Stimulated activated CD8-positive, alpha-beta memory T cell treated with anti-CD3 and anti-CD28 coated beads, Interleukin-7, amount 100 ng/mL, for 24 hours (primary cell): ENCODE measurements at regions not wholly inside any gene's neighbourhood (a gene's known extent, or its start where the extent isn't known, plus 50 kb on each side); places are given as distances from the start of the nearest gene placed in this dataset.
"Not testable (repeated sequence)": the region's sequence is repeated elsewhere in the genome, so short reads cannot be mapped to it uniquely, and the experiment has no call there.

ENCODE experiments used
- DNase-seq: peaks from one replicate; pipeline ENCODE4 v3.0.0-alpha.2; 2020; ENCODE audit warnings: low read depth

DNA sequence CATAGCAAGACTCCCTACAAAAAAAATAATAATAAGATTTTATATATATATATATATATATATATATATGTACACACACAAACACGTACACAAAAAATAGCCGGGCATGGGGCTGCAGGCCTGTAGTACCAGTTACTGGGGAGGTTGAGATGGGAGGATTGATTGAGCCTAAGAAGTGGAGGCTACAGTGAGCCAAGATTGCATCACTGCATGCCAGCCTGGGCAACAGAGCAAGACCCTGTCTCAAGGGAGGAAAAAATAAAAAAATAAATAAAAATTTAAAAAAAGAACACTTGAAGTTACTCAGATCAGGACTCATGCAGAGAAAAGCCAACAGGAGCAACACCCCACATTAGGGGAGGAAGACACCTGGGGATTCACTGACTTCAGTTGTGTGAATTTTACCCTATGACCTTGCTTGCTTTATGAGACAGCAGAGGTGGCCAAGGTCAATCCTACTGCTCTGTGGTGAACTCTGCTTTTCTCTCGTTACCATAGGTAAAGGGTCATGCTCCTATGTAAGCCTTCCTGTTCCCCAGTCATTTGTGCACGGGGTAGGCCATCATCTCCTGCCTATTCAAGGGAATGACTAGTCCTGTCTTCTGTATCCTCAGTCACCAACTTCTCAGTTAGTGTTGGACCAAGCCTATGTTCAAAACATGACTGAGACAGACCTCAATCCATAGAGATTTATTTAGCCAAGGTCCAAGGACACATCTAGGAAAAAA, 1119.8 kb upstream of the TMEM132C start:
- DNase-seq, result no peak

DNA sequence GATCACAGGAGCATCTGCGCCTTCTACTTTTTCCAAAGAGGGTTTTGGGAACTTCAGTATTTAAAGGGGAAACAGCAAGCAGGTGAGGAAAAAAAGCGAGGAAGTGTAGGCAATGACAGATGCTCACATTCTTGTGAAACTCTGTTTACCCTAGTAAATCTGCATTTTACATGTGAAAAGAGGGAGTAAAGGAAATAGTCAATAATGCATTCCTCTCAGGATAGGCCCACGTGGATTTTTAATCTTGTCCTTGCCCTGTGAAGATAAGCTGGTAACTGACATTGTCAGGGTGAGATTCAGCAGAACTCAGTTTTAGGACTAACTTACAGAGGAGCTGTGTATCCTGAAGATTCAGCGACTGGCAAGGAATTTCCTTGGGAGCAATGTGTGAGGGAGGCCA, 1119.2 kb upstream of the TMEM132C start:
- DNase-seq, result no peak

DNA sequence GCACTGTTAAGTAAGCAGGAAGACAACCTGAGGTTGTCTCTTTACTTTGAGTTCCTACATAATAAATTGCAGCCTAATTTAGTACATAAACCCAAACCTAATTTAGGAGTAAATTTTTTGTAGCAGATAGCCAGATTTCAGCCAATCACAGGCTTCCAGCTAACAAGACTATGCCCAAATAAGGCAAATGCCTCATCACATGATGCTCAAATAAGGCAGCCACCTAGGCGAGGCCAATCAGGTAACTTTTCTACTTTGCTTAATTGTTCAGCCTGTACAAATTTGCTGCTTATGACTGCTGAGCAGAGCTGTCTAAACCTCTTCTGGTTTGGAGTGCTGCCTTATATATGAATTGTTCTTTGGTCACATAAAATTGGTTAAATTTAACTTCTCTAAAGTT, 1118.7 kb upstream of the TMEM132C start:
- no peak for DNase-seq

- DNase-seq, result no peak
Measured at GRCh38 chr12:127149226-127149964, 1117.6 kb upstream of the TMEM132C start.

DNA sequence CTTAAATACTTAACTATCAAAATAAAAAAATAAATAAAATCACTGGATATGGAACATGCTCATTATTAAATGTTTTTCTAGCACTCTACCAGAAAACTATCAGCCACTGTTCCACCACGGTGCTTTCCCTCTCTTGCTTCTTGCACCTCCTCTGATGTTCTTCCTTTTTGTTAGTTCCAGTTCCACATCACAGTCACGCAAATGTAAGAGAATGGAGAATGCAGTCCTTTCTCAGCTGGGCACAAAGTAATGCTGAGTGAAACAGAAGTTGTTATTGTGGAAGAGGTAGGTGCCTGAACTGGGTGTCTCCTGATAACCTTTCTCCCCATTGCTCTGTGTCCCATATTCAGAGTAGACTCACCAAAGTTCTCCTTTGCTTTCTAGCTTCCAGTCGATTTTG, 1116.9 kb upstream of the TMEM132C start:
- DNase-seq, result no peak

- no peak for DNase-seq
Measured at GRCh38 chr12:127150479-127150878, 1116.5 kb upstream of the TMEM132C start.

DNA sequence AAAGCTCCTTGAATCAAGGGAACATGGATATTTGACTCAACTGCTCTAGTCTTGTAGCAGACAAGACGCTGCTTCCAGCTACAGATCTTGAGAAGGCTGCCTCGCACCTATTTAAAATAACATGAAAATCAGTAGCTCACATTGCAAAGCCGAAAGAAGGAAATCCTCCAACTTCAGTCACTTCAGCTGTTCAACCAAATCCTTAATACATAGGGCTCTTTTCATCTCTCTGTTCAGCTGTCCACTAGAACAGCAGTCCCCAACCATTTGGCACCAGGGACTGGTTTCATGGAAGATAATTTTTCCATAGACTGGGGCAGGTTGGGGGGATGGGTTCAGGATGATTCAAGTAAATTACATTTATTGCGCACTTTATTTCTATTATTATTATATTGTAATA, 1116.0 kb upstream of the TMEM132C start:
- no peak for DNase-seq

DNA sequence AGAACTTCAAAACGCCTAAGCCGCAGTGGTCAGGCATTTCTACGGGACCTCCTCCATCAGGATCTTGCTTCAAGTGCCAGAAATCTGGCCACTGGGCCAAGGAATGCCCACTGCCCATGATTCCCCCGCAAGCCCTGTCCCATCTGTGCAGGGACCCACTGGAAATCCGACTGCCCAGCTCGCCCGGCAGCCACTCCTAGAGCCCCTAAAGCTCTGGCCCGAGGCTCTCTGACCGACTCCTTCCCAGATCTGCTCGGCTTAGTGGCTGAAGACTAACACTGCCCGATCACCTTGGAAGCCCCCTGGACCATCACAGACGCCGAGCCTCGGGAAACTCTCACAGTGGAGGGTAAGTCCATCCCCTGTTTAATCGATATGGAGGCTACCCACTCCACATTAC, 1113.0 kb upstream of the TMEM132C start:
- DNase-seq, result no peak

DNA sequence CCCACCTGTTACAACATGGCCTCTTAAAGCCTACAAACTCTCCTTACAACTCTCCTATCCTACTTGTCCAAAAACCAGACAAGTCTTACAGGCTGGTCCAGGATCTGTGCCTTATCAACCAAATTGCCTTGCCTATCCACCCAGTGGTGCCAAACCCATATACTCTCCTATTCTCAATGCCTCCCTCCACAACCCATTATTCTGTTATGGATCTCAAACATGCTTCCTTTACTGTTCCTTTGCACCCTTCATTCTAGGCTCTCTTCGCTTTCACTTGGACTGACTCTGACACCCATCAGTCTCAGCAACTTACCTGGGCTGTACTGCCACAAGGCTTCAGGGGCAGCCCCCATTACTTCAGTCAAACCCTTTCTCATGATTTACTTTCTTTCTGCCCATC, 1112.1 kb upstream of the TMEM132C start:
- not testable (repeated sequence) for DNase-seq

GRCh38 chr12:127155935-127156619, 1110.9 kb upstream of the TMEM132C start:
- DNase-seq, result not testable (repeated sequence)

DNA sequence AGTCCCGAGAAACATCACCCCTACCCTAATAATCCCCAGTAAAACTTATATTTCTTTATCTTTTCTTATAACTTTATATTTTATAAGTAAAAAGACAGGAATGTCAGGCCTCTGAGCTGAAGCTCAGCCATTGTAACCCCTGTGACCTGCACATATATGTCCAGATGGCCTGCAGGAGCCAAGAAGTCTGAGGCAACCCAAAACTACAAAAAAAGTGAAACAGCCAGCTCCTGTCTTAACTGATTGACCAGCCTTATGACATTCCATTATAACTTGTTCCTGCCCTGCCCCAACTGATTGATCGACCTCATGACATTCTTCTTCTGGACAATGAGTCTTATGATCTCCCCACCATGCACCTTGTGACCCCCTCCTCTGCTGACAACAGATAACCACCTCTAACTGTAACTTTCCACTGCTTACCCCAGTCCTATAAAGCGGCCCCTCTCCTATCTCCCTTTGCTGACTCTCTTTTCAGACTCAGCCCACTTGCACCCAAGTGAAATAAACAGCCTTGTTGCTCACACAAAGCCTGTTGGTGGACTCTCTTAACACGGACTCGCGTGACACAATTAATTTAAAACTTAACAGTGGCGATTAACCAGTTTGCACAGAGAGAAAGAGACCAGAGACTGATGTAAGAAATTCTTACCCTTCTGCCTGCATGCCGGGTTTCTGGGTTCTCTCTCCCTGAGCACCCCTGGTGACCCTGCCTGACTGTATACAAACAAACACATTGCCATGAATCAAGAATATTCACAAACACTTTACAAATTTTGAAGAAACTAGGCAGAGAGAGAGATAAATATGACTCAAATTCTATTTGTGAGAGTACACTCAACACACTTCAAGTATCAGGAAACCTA, 1109.2 kb upstream of the TMEM132C start:
- DNase-seq, result not testable (repeated sequence)

DNA sequence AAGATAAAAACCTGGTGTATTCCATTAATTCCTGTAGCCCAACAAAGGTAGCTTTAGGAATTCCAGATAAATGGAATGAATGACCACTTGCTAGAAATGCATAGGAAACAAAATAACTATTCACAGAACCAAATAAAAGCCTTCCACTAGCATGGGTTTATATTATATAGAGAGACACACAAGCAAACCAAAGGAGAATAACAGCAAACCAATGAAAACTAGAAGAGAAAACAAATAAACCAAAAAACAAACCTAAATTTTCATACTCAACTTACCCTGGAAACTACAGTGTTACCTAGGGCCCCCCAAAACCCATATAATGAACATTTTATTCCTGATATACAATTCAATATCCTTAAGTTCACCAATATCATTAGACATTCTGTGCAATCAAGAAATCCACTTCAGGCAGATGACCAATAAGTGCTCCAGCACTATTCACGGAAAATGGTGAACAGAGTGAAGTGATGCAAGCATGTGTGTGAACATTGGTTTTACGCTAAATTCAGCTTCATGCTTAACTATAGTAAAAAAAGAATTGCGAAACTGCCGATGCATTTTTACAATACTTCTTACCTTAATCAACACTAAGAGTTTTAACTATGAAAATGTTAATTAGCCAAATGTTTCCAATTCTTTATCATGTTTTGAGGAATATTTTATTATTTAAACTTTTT, 1108.4 kb upstream of the TMEM132C start:
- DNase-seq, result no peak

GRCh38 chr12:127161466-127161865, 1105.5 kb upstream of the TMEM132C start:
- DNase-seq, result no peak

DNA sequence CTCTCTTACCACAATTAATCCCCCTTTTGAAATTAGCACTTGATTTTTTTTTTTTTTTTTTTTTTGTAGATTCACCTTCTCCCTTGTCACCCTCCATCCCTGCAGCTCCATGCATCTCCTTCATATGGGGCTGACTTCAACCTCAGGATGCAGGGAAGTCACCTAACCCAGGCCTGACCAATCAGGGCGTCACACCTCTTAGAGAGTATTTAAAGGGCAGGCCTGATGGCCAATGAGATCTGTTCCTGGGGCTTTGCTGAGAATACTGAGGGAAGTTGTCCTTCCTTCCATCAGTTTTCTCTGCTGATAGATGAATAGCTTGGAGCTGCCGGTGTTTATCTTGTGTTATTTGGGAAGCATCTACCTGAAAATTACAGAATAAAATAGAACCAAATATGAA, 1104.7 kb upstream of the TMEM132C start:
- DNase-seq, result no peak

GRCh38 chr12:127162902-127163301, 1104.1 kb upstream of the TMEM132C start:
- DNase-seq, result no peak

GRCh38 chr12:127165567-127166392, 1101.2 kb upstream of the TMEM132C start:
- peak; percentile 62 for DNase-seq

- DNase-seq, result no peak
Measured at GRCh38 chr12:127169321-127170181, 1097.4 kb upstream of the TMEM132C start.

DNA sequence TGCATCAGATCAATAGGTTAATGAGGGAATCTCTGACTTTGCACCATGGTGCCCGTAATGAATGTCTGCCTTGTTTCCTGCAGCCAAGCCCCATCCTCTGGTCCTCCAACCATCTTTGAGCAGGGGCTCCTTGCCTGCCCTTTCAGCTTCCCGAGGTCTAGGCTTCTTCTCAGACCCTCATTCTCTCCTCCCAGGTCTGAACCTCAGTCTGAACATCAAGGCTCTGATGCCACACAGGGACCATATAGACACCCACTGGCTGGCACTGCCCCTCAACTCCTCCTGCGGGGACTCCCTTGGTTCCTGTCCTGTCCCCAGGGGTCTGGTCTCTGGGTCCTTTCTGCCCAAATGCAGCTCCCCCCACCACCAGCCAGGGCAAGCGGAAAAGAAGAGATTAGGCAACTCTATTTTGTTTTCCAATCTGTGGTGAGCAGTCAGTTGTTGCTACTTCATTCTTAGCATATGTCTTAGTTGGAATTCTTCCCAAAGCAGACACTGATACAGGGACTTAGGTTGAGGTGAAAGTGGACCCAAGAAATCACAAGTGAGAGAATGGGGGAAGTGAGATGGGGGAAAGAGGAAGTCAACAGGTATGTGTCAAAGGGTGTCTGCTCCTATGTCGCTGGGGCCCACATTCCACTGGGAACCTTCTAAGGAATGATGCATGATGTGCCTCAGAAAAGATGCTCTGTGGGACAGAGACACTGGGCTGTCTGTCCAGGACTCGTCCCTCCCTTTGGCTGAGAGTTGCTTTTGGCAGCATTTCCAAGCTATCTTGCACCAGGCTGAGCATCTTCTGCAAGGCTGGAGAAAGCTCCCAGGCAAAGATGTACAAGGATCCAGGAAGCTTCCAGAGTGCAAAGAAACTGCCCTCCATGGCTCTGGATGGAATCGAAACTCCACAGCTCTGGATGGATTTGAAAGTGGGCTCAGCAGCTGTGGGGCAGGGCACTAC, 1096.5 kb upstream of the TMEM132C start:
- DNase-seq, result no peak
